PC-9 (cell line): ENCODE measurements at regions not wholly inside any gene's neighbourhood (a gene's known extent, or its start where the extent isn't known, plus 50 kb on each side); places are given as distances from the start of the nearest gene placed in this dataset.

Experiments
- CTCF ChIP-seq: fragments of 200-600 bp; sonication (generic); conservative IDR thresholded peaks from 2 replicates; pipeline ENCODE4 v1.6.1; 2017; ENCODE audit warnings: mixed run types, antibody characterized with exemption, mild to moderate bottlenecking, moderate library complexity
- EZH2 ChIP-seq: fragments of 200-600 bp; sonication (generic); IDR thresholded peaks from 2 replicates; pipeline ENCODE4 v1.8.0; 2017; ENCODE audit warnings: antibody characterized with exemption, low read depth

GRCh38 chr16:87180069-87180468, 137.1 kb downstream of the C16orf95 start:
- TF ChIP-seq CTCF, result no peak
- no peak for TF ChIP-seq EZH2
